GM21529 (cell line): ENCODE measurements at regions not wholly inside any gene's neighbourhood (a gene's known extent, or its start where the extent isn't known, plus 50 kb on each side); places are given as distances from the start of the nearest gene placed in this dataset.

ENCODE experiments used
- ATAC-seq: cut with Tn5 transposase; IDR thresholded peaks from one replicate; pipeline ENCODE4 v1.9.1; 2021; ENCODE audit not compliant: unreplicated experiment

GRCh38 chr16:86926181-86927094 is 348.1 kb downstream of the FOXL1 start:
- ATAC-seq, result no peak

GRCh38 chr16:86927699-86928098 is 349.4 kb downstream of the FOXL1 start:
- no peak for ATAC-seq

- ATAC-seq, result no peak
These were observed 350.2 kb downstream of the FOXL1 start for GRCh38 chr16:86928523-86929011.

- ATAC-seq, result no peak
These were observed 350.9 kb downstream of the FOXL1 start for GRCh38 chr16:86929057-86929871.

- ATAC-seq, result no peak
These were observed 351.7 kb downstream of the FOXL1 start for GRCh38 chr16:86930001-86930400.

- no peak for ATAC-seq
These were observed 352.5 kb downstream of the FOXL1 start for GRCh38 chr16:86930663-86931373.

GRCh38 chr16:86931410-86931941 is 353.1 kb downstream of the FOXL1 start:
- ATAC-seq, result no peak

- no peak for ATAC-seq
These were observed 354.0 kb downstream of the FOXL1 start for GRCh38 chr16:86932130-86932982.

GRCh38 chr16:86934581-86935375 is 356.4 kb downstream of the FOXL1 start:
- ATAC-seq, result no peak

GRCh38 chr16:86939609-86940008 is 361.3 kb downstream of the FOXL1 start:
- ATAC-seq, result no peak

GRCh38 chr16:86941731-86942130 is 363.4 kb downstream of the FOXL1 start:
- no peak for ATAC-seq

- ATAC-seq, result no peak
These were observed 364.1 kb downstream of the FOXL1 start for GRCh38 chr16:86942151-86943051.

- no peak for ATAC-seq
These were observed 367.0 kb downstream of the FOXL1 start for GRCh38 chr16:86945166-86945900.

- no peak for ATAC-seq
These were observed 368.0 kb downstream of the FOXL1 start for GRCh38 chr16:86946396-86946795.

- no peak for ATAC-seq
These were observed 368.6 kb downstream of the FOXL1 start for GRCh38 chr16:86946981-86947380.

GRCh38 chr16:86948046-86948445 is 369.1 kb downstream of the C16orf95 start:
- no peak for ATAC-seq

GRCh38 chr16:86949116-86949515 is 368.1 kb downstream of the C16orf95 start:
- ATAC-seq, result no peak
